ENCODE measurements at regions not wholly inside any gene's neighbourhood (a gene's known extent, or its start where the extent isn't known, plus 50 kb on each side); places are given as distances from the start of the nearest gene placed in this dataset.
"Not testable (repeated sequence)": the region's sequence is repeated elsewhere in the genome, so short reads cannot be mapped to it uniquely, and the experiment has no call there.

GRCh38 chr17:6927290-6928126 lies 68.3 kb upstream of the ALOX12 start:
- 82 to 89% methylated on average over 2 of the region's 2 CpGs for WGBS, 2 donors
- no peaks in the 10 kb centered on the region for H3K36me3 ChIP-seq
- no peak overlapping the region for H3K27ac ChIP-seq
- H3K4me1 ChIP-seq = no peaks in the 10 kb centered on the region
- no peak for DNase-seq
- TF ChIP-seq, protein P1, sequence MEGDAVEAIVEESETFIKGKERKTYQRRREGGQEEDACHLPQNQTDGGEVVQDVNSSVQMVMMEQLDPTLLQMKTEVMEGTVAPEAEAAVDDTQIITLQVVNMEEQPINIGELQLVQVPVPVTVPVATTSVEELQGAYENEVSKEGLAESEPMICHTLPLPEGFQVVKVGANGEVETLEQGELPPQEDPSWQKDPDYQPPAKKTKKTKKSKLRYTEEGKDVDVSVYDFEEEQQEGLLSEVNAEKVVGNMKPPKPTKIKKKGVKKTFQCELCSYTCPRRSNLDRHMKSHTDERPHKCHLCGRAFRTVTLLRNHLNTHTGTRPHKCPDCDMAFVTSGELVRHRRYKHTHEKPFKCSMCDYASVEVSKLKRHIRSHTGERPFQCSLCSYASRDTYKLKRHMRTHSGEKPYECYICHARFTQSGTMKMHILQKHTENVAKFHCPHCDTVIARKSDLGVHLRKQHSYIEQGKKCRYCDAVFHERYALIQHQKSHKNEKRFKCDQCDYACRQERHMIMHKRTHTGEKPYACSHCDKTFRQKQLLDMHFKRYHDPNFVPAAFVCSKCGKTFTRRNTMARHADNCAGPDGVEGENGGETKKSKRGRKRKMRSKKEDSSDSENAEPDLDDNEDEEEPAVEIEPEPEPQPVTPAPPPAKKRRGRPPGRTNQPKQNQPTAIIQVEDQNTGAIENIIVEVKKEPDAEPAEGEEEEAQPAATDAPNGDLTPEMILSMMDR (IDR thresholded peaks at IDR 0.05) = no peak
- H3K27me3 ChIP-seq = no peaks in the 10 kb centered on the region
- H3K9me3 ChIP-seq = no peaks in the 10 kb centered on the region
- intact Hi-C loops (cut with DNase I) = loop anchor here in 1 of 3 donors (10.0 kb wide), 1 partner anchor 67 kb away; the partner anchor contains the start of gene ALOX12
- FAIRE-seq = no peak
- no peak overlapping the region for H3K4me3 ChIP-seq
- no peak for ATAC-seq

- intact Hi-C loops (cut with DNase I) = loop anchor here in 1 of 3 donors (10.0 kb wide), 1 partner anchor 67 kb away; the partner anchor contains the start of gene ALOX12
- FAIRE-seq (no peak), DNase-seq (no peak), ATAC-seq (no peak)
- Histone ChIP-seq H3K4me1 (no peaks in the 10 kb centered on the region), H3K36me3 (no peaks in the 10 kb centered on the region), H3K27me3 (no peaks in the 10 kb centered on the region), H3K9me3 (no peaks in the 10 kb centered on the region), H3K4me3 (no peak overlapping the region), H3K27ac (no peak overlapping the region)
- TF ChIP-seq, protein P1 (IDR thresholded peaks at IDR 0.05) = no peak
Measured at GRCh38 chr17:6928193-6928592, 67.7 kb upstream of the ALOX12 start.

DNA sequence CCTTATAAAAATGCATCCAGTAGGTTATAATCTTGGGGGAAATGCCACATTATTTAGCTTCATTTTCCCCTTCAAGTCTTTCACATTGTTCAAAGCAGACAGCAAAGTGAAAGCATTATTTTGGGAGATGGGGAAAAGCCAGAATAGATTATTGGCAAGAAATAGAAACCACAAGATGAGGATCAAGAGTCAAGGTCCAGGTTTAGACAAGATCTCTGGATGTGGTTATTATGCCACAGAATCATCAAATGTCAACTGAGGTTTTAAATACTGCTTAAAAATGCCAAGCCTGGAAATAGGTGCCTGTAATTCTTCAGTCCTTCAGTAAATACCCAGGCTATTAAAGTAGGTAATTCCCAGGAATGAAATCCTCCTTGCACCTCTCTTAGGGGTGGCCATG lies 65.1 kb upstream of the ALOX12 start:
- no peak overlapping the region for H3K27ac ChIP-seq
- H3K36me3 ChIP-seq = no peaks in the 10 kb centered on the region
- intact Hi-C loops (cut with DNase I) = no loop called here
- no peaks in the 10 kb centered on the region for H3K4me1 ChIP-seq
- DNase-seq (no peak), FAIRE-seq (no peak), ATAC-seq (no peak)
- H3K9me3 ChIP-seq = no peaks in the 10 kb centered on the region
- H3K27me3 ChIP-seq = no peaks in the 10 kb centered on the region
- H3K4me3 ChIP-seq = no peak overlapping the region
- TF ChIP-seq, protein P1 (IDR thresholded peaks at IDR 0.05) = no peak

GRCh38 chr17:6934544-6934943 lies 61.3 kb upstream of the ALOX12 start:
- 59 to 77% methylated on average over 2 of the region's 2 CpGs for WGBS, 2 donors
- H3K4me3 ChIP-seq; DNase-seq; H3K4me1 ChIP-seq; H3K36me3 ChIP-seq; FAIRE-seq; H3K9me3 ChIP-seq; H3K27ac ChIP-seq; H3K27me3 ChIP-seq; intact Hi-C loops (cut with DNase I); ATAC-seq: not testable (repeated sequence)

DNA sequence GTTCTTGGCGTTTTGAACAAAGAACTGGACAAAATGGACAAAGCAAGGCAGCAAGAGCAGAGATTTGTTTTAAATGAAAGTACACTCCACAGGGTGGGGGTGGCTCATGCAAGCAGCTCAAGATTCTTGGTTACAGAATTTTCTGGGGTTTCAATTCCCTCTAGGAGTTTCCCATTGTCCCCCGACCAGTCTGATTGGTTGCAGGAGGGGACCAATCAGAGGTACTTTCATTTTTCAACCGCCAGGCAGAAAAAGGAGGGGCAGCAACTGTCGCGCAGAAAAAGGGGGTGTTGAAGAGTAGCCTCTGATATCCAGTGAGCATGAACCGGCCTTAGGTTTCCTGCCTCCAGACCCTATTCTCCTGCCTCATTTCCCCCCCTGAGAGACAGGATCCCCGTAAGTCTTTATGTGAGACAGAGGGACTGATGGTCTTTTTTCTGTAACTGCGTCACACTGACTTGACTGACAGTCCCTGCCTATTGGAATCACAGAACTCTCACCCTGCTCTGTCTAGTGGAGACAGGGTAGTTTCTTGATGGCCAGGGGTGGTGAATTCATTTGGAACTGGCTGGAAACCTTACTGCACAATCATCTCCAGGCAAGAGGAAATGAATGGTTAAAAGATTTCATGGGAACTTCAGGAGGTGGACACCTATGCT lies 59.4 kb upstream of the ALOX12 start:
- Histone ChIP-seq H3K27me3 (no peaks in the 10 kb centered on the region), H3K36me3 (no peaks in the 10 kb centered on the region), H3K9me3 (no peaks in the 10 kb centered on the region), H3K4me1 (no peaks in the 10 kb centered on the region), H3K27ac (peak overlapping the region in 1 of 4 donors; percentile 51), H3K4me3 (peak overlapping the region in 1 of 4 donors; percentile 41)
- DNase-seq (no peak), ATAC-seq (peak in 3 of 4 donors; percentile 26 to 85 (median 77)), FAIRE-seq (no peak)
- intact Hi-C loops (cut with DNase I) = no loop called here
- 73 to 77% methylated on average over 8 of the region's 8 CpGs for WGBS, 2 donors
- TF ChIP-seq, protein P1 (IDR thresholded peaks at IDR 0.05) = no peak
